HG03135 (cell line): ENCODE measurements at regions not wholly inside any gene's neighbourhood (a gene's known extent, or its start where the extent isn't known, plus 50 kb on each side); places are given as distances from the start of the nearest gene placed in this dataset.

Experiments
- ATAC-seq: cut with Tn5 transposase; IDR thresholded peaks from one replicate; pipeline ENCODE4 v1.9.1; 2021; ENCODE audit warnings: mild to moderate bottlenecking, moderate library complexity; ENCODE audit not compliant: unreplicated experiment

DNA sequence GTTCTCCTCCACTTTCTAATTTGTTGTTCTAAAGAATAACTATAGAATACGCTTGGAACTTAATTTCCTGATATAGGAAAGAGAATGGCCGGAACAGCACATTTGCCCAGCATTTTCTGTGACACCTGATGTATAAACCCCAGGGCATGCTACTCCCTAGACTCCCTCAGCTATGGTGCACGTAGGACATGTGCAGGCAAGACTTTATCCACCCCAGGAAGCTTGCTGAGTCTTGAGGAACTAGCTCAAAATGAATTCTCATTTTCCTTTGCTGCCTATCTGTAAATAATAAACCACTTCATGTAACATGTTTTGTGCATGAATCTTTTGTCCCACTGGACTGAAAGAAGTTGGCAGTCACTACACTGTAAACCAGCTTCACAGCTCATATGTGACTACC is 535.8 kb upstream of the SLITRK1 start:
- ATAC-seq = no peak

- no peak for ATAC-seq
Measured at GRCh38 chr13:84417416-84417815, 535.1 kb upstream of the SLITRK1 start.

GRCh38 chr13:84413016-84413415 is 530.7 kb upstream of the SLITRK1 start:
- ATAC-seq = no peak

DNA sequence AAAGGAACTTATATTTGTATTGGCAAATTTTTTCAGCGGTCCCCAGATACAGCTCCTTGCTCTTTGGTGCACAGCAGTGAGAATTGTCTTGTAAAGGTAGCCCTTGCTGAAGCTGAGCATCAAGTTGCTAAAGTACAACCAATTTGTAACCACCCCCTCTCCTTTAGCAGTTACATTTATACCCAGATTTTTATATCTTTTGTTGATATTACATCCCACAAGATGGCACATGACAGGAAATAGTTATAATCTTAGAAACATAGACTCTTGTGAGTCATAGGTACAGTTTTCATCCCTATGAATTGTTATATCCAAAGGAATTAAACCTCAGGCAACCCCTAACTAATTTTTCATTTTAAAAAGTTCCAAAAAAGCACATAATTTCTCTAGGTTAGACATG is 523.0 kb upstream of the SLITRK1 start:
- no peak for ATAC-seq

GRCh38 chr13:84400706-84401105 is 518.4 kb upstream of the SLITRK1 start:
- no peak for ATAC-seq

DNA sequence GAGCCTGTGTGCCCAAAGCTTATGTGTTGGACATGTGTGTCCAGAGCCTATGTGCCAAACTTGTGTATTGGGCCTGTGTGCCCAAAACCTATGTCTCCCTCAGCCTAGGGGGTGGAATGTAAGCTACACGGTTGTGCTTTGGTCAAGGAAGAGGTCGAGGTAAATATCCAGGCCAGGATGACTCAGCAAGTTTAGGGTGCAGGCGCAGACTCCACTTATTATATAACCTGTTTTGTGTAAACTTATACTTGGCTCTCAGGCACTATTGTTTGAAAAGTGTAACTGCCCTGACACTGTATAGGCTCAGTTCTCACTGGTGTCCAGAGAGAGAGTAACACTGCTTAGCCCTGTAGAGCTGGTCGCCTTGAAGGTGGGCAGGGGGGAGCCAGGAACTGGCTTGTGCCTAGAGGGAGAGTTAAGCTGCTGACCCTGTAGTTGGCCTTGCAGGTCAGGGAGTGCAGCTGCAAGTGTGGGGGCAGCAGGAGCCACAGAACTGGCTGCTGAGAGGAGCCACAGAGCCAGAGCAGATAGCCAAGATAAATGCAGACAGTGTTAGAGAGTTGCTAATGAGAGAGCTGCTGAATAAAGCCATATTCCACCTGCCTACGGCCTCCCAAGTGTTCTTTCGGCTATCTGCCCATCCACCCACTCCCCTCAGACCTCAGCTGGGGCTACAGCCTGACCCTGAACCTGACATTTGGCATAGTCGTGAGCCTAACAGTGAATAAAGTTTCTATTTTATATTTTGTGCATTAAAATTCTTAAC is 517.2 kb upstream of the SLITRK1 start:
- ATAC-seq = no peak

GRCh38 chr13:84393981-84394625 is 511.8 kb upstream of the SLITRK1 start:
- ATAC-seq = no peak

DNA sequence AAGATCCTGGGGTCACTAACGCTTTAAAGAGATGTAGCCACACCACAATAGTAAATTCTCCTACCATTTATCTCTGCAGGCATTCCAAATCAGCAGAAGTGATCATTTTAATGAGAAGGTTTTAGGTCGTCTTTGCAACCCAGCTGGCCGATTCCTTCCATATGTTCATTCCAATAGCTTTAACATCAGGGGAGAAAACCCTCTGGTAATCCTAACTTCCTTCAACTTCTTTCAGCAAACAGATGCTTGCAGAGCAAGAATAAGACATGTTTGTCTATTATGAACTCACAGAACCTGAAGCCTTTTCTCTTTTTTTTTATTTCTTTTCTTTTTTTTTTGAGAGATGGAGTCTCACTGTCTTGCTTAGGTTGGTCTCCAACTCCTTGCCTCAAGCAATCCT is 498.6 kb upstream of the SLITRK1 start:
- no peak for ATAC-seq

- ATAC-seq = no peak
Measured at GRCh38 chr13:84377106-84377505, 494.8 kb upstream of the SLITRK1 start.

DNA sequence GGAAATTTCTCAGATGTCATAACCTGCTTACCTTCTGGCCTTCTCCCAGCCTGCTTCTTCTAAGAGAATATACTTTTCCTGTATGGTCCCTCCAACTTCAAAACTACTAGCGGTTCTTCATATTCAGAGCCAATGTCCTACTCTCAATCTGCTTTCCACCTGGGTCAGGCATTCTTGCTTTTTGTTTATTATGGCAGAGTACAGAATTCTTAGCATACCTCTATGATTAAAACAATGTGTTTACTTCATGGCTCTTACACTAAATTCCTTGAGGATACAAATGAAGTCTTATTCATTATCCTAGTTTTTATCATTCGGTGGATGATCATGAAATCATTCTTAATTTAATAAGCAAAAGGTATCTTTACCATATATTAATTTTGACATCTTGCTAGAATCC is 484.2 kb upstream of the SLITRK1 start:
- no peak for ATAC-seq

GRCh38 chr13:84362777-84363176 is 480.5 kb upstream of the SLITRK1 start:
- no peak for ATAC-seq

- ATAC-seq = no peak
Measured at GRCh38 chr13:84360822-84361221, 478.5 kb upstream of the SLITRK1 start.

DNA sequence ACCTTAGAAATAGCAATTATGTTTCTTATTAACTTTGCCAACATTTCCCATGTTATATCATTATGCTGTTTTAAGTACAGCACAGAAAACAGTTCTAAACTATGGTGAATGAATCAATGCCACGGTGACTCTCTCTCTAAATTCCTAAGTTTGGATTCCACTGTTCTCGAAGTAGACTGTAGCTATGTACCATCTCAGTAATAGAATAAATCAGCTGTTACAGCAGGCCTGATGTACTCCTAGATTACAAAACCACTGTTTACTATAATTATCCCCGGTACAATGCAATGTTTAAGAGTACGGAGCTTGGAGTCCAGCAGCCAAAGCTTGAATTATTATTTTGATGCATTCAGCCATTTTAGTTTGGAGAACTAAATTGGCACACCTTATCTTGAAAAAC is 476.3 kb upstream of the SLITRK1 start:
- no peak for ATAC-seq

GRCh38 chr13:84352946-84353345 is 470.7 kb upstream of the SLITRK1 start:
- ATAC-seq = no peak

- no peak for ATAC-seq
Measured at GRCh38 chr13:84339456-84339855, 457.2 kb upstream of the SLITRK1 start.

GRCh38 chr13:84332346-84332745 is 450.1 kb upstream of the SLITRK1 start:
- no peak for ATAC-seq

- ATAC-seq = no peak
Measured at GRCh38 chr13:84315527-84315926, 433.3 kb upstream of the SLITRK1 start.

DNA sequence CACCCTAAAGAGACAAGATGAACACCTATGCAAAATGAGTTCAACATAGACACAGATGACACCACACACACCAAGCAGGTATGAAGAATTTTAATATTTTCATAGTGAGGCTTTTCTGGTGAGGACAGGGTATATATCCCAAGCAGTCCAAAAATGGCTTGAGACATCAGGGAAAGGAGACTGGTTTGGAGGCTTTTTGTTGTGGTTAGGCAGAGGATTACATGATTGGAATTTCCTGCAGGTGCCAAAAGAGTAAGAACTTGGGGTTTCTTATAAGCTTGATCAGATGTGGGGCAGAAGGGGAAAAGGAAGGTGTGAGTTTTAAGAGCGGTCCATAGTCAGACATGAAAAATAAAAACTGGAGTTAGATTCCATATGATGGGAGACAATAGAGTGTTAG is 420.8 kb upstream of the SLITRK1 start:
- no peak for ATAC-seq

DNA sequence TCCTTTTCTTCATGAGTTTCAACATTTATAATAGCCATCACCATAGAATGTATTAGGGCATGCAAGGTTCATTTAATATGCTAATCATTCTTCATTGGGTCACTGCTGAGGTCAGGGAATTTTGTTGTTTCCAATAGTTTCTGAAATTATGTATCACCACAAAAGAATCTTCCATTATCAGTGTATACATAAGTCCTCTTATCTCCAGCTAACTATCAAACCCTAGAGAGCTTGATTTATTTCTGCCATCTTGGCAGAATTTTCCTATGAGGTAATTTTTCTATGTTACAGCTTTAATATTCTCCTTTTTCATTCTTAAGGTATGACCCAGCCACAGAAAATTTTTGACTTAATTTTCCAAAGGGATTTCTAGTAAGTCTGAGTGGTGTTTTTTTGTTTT is 415.0 kb upstream of the SLITRK1 start:
- no peak for ATAC-seq

- ATAC-seq = no peak
Measured at GRCh38 chr13:84296401-84296800, 414.1 kb upstream of the SLITRK1 start.

- ATAC-seq = no peak
Measured at GRCh38 chr13:84294576-84294975, 412.3 kb upstream of the SLITRK1 start.

DNA sequence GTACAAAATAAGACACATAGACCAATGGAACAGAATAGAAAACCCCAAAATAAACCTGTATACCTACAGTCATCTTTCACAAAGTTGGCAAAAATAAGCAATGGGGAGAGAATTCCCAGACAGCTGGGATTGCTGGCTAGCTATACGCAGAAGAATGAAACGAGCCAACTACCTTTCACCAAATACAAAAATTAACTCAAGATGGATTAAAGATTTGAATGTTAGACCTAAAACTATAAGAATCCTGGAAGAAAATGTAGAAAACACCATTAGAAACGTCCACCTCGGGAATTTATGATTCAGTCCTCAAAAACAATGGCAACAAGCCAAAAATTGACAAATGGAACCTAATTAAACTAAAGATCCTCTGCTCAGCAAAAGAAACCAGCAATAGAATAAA is 408.1 kb upstream of the SLITRK1 start:
- no peak for ATAC-seq

- no peak for ATAC-seq
Measured at GRCh38 chr13:84279166-84279565, 396.9 kb upstream of the SLITRK1 start.
